Right ventricle myocardium superior (tissue), 1 donor: ENCODE measurements at regions not wholly inside any gene's neighbourhood (a gene's known extent, or its start where the extent isn't known, plus 50 kb on each side); places are given as distances from the start of the nearest gene placed in this dataset.
A peak's percentile ranks its signal among the peaks of the same experiment; 100 is the strongest.

Experiments
- ATAC-seq: fragments of 200-7000 bp; cut with Tn5 transposase; one replicate; pipeline ENCODE4 v1.9.1; 2020; ENCODE audit warnings: mild to moderate bottlenecking; ENCODE audit not compliant: poor library complexity
- DNase-seq: peaks from one replicate; pipeline ENCODE4 v3.0.0-alpha.2; 2020
- intact Hi-C: fragments of 100-400 bp; cut with DNase I; formaldehyde crosslinking; loops from one replicate; pipeline ENCODE4 v1.11.2; 2022
- donor health status: DM: no; HTN: yes; CAD: no; lungs with severe emphysema.

GRCh38 chr2:201018636-201019035, 52.8 kb downstream of the HYCC2 start:
- ATAC-seq = no peak
- DNase-seq = no peak
- intact Hi-C loops = no loop called here

- intact Hi-C loops = no loop called here
- ATAC-seq (peak; percentile 91), DNase-seq (no peak)
Observed at GRCh38 chr2:201016859-201017258, 53.4 kb upstream of the ORC2 start.
